ENCODE measurements at regions not wholly inside any gene's neighbourhood (a gene's known extent, or its start where the extent isn't known, plus 50 kb on each side); places are given as distances from the start of the nearest gene placed in this dataset.

DNA sequence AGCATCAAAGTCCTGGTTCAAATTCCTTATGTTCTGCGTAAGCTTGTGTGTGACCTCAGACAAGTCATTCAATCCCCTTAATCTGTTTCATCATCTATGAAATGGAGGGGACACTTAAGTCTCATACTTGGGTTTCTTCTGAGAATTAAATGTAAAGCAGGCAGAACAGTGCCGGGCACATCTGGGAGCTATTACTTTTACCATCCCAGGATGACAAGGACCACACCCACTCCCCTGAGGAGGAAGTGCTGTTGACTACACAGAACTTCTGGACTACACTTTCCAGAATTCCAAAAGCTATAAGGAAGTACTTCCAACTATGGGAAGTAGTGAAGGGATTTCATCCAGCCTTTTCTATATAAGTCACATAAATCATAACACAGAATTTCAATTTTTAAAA lies 294.9 kb downstream of the IPMK start:
- DNase-seq: no peak
- intact Hi-C loops (cut with DNase I; ENCODE audit: low total_unique reads): no loop called here
- TF ChIP-seq, protein P1, sequence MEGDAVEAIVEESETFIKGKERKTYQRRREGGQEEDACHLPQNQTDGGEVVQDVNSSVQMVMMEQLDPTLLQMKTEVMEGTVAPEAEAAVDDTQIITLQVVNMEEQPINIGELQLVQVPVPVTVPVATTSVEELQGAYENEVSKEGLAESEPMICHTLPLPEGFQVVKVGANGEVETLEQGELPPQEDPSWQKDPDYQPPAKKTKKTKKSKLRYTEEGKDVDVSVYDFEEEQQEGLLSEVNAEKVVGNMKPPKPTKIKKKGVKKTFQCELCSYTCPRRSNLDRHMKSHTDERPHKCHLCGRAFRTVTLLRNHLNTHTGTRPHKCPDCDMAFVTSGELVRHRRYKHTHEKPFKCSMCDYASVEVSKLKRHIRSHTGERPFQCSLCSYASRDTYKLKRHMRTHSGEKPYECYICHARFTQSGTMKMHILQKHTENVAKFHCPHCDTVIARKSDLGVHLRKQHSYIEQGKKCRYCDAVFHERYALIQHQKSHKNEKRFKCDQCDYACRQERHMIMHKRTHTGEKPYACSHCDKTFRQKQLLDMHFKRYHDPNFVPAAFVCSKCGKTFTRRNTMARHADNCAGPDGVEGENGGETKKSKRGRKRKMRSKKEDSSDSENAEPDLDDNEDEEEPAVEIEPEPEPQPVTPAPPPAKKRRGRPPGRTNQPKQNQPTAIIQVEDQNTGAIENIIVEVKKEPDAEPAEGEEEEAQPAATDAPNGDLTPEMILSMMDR (IDR thresholded peaks at IDR 0.05): no peak
- no peaks in the 10 kb centered on the region for H3K9me3 ChIP-seq
- no peak overlapping the region for H3K4me3 ChIP-seq
- no peaks in the 10 kb centered on the region for H3K4me1 ChIP-seq
- H3K27me3 ChIP-seq: no peaks in the 10 kb centered on the region
- H3K27ac ChIP-seq: no peak overlapping the region
- H3K36me3 ChIP-seq: no peaks in the 10 kb centered on the region

DNA sequence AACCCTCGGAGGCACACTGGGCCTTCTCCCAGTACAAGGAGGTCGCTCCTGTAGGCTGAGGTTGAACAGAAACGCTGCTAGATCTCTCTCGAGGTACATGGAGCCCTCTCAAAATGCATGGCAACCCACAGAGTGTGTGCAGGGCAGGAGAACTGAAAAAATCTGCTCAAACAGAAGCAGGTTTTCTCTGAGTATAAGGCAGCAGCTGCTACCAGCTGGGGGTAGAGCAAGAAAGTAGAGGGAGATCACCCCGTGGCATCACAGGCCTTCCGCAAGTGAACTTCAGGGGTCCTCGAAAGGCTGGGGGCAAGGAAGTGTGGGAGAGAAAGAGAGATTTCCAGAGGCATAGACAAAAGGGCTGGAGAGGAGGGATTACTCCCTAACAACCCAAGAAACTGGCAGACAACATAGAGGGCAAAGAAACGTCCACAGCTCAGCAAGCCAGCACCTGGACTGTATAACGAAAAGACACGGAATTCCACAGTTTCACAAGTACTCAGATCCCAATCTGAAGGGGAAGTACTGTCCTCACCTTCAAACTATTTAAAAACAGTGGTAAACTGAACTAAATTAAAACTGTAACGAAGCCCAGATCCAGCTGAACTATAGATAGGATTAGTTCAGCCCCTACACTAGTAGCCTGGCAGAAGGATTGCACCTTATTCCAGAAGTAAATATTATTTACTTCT lies 299.2 kb downstream of the IPMK start:
- no peak for DNase-seq
- Histone ChIP-seq H3K27me3 (no peaks in the 10 kb centered on the region), H3K4me3 (no peak overlapping the region), H3K4me1 (no peaks in the 10 kb centered on the region), H3K36me3 (no peaks in the 10 kb centered on the region), H3K9me3 (no peaks in the 10 kb centered on the region), H3K27ac (no peak overlapping the region)
- intact Hi-C loops (cut with DNase I; ENCODE audit: low total_unique reads): no loop called here
- TF ChIP-seq, protein P1 (IDR thresholded peaks at IDR 0.05): no peak

DNA sequence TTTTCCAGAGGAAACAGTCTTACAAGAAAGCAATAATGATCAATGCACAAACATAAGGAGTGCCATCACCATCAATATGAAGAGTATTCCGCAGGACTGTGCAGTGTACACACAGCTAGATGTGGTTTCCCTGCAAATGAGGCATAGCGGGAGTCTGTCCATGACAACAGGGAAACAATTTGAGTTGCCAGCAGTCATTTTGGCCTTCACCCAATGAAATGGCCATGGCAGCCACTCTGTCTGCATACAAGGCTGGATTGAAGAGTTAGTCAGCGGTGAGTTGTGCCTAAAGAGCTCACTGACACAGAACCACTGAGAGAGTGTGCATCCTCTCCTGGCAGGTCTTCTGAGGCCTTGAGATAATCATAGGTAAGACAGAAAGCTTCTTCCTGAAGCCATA lies 303.3 kb downstream of the IPMK start:
- Histone ChIP-seq H3K36me3 (no peaks in the 10 kb centered on the region), H3K27ac (no peak overlapping the region), H3K9me3 (no peaks in the 10 kb centered on the region), H3K4me1 (no peaks in the 10 kb centered on the region), H3K27me3 (no peaks in the 10 kb centered on the region), H3K4me3 (no peak overlapping the region)
- DNase-seq: no peak
- TF ChIP-seq, protein P1 (IDR thresholded peaks at IDR 0.05): no peak
- intact Hi-C loops (cut with DNase I; ENCODE audit: low total_unique reads): no loop called here

DNA sequence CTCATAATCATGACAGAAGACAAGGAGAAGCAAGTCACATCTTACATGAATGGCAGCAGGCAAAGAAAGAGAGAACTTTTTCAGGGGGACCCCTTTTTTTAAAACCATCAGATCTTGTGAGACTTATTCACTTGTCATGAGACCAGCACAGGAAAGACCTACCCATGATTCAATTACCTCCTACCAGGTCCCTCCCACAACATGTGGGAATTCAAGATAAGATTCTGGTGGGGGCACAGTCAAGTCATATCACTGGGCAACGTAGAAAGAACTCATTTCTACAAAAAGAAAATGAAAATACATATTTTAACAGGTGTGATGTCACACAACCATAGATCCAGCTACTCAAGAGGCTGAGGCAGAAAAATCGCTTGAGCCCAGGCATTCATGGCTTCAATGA lies 304.1 kb downstream of the IPMK start:
- Histone ChIP-seq H3K27ac (no peak overlapping the region), H3K27me3 (no peaks in the 10 kb centered on the region), H3K4me1 (no peaks in the 10 kb centered on the region), H3K36me3 (no peaks in the 10 kb centered on the region), H3K4me3 (no peak overlapping the region), H3K9me3 (no peaks in the 10 kb centered on the region)
- intact Hi-C loops (cut with DNase I; ENCODE audit: low total_unique reads): no loop called here
- no peak for DNase-seq
- TF ChIP-seq, protein P1 (IDR thresholded peaks at IDR 0.05): no peak

DNA sequence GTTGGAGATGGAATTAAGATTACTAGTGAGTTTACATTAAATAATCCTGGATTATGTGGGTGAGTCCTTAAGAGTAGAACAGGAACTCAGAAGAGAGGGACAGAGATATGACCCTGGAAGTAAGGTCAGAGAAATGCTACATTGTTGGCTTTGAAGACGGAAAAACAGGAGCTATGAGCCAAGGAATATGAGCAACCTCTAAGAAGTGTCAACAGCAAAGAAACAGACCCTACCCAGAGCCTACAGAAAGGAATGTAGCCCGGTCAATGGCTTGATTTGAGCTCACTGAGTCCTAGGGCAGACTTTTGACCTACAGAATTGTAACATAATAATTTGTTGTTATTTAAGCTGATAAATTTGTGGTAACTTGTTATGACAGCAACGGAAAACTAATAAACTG lies 304.9 kb downstream of the IPMK start:
- no peak overlapping the region for H3K27ac ChIP-seq
- H3K4me1 ChIP-seq: no peaks in the 10 kb centered on the region
- no peaks in the 10 kb centered on the region for H3K36me3 ChIP-seq
- no peaks in the 10 kb centered on the region for H3K27me3 ChIP-seq
- H3K4me3 ChIP-seq: no peak overlapping the region
- intact Hi-C loops (cut with DNase I; ENCODE audit: low total_unique reads): no loop called here
- TF ChIP-seq, protein P1 (IDR thresholded peaks at IDR 0.05): no peak
- H3K9me3 ChIP-seq: no peaks in the 10 kb centered on the region
- DNase-seq: no peak

DNA sequence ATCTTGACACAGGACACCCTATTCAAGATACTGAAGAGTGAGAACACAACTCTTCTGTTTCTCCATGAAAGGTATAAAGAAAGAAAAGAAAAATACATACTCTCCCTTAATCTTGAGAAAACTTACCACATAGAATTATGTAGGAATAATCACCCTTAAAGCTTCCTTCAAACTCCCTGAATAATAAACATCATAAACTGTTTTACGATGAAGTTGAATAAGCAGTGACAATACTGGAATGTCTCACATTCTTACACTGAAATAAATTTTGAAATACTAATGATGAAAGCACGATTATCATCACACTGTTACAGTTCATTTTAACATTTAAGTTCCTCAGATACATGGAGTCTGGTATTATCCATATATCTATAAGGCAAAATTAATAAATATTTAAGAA lies 306.2 kb downstream of the IPMK start:
- Histone ChIP-seq H3K4me1 (no peaks in the 10 kb centered on the region), H3K4me3 (no peak overlapping the region), H3K36me3 (no peaks in the 10 kb centered on the region), H3K27me3 (no peaks in the 10 kb centered on the region), H3K9me3 (no peaks in the 10 kb centered on the region), H3K27ac (no peak overlapping the region)
- intact Hi-C loops (cut with DNase I; ENCODE audit: low total_unique reads): no loop called here
- no peak for DNase-seq
- TF ChIP-seq, protein P1 (IDR thresholded peaks at IDR 0.05): no peak

Measured in tibial artery (tissue), 4 donors.